HG03469 (cell line): ENCODE measurements at regions not wholly inside any gene's neighbourhood (a gene's known extent, or its start where the extent isn't known, plus 50 kb on each side); places are given as distances from the start of the nearest gene placed in this dataset.
A peak's percentile ranks its signal among the peaks of the same experiment; 100 is the strongest.

ENCODE experiments used
- ATAC-seq: cut with Tn5 transposase; IDR thresholded peaks from one replicate; pipeline ENCODE4 v1.9.1; 2021; ENCODE audit warnings: mild to moderate bottlenecking, moderate library complexity, moderate number of reproducible peaks; ENCODE audit not compliant: unreplicated experiment

DNA sequence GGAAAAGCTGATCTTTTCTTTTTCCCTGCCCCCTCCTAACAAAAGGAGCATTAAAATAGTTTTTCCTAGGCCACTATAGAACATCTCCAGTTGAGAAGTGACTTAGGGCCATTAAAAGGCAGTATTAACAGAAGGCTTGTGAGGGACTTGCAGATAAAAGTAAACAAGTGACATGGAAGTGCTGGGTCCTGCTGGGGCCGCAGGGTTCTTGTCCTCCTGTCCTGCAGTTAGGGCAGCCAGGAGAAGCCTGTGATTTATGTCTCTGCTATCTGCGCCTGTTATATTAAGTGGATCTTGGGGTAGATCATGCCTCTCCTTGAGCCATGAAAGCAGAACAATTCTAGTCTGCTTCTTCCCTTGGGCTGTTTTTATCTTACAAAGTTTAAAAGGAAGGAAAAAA lies 271.4 kb upstream of the C11orf87 start:
- no peak for ATAC-seq

DNA sequence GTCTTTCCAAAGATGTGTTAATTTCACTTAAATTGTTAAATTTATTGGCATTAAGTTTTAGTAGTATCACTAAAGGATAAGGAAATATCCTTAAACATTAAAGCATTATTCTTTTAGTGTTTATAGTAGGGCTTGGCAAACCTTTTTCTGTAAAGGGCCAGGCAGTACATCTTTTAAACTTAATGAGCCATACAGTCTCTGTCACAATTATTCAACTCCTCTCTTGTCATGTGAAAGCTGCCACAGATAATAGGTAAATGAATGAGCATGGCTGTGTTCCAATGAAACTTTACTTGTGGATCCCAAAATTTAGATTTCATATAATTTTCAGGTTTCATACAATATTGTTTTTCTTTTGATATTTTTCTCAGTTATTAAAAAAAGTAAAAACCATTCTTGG lies 268.2 kb upstream of the C11orf87 start:
- ATAC-seq = no peak

DNA sequence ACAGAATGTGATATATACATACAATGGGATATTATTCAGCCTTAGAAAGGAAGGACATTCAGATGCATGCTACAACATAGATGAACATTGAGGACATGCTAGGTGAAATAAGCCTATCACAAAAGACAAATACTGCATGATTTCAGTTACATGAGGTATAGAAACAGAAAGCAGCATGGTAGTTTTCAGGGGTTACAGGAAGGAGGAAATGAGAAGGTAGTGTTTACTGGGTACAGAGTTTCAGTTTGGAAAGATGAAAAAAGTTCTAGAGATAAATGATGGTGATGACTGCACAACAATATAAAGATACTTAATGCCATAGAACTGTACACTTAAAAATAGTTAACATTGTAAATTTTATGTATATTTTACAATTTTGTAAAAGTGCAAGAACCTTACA lies 266.7 kb upstream of the C11orf87 start:
- ATAC-seq = peak; percentile 58

DNA sequence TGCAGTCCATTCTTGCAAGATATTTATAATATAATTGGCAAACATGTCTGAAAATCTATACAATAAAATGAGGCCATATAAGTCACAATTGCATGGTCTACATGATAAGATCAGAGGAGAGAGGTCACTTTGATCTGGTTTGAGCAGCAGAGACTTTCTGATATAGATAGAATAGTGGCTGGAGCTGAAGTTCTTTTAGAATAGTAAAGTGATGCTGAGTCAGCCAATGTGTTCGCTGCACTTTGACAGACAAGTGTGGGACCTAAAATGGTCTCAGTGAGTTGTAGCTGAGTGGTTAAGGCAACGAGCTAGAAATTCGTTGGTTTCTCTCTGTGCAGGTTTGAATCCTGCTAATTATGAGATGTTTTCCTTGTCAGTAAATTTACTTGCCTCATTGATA lies 257.0 kb upstream of the C11orf87 start:
- ATAC-seq = no peak

DNA sequence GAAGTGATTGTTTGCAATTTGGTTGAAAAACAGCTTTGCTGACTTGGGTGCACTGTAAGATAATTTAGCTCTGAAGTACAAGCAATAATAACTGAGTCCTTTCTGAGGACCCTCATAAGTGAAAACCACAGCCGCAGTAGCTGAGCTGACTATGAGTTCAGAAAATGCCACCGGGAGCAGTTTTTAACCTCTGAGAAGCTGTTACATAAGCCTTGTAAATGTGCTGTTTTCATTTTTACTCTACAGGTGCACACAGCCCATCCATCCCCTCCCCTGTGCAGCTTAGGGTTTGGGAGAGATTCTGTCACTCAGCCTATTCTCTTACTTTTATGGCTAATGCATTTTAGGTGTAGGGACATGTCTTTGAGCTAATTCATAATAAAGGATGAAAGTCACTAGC lies 255.5 kb upstream of the C11orf87 start:
- ATAC-seq = no peak

DNA sequence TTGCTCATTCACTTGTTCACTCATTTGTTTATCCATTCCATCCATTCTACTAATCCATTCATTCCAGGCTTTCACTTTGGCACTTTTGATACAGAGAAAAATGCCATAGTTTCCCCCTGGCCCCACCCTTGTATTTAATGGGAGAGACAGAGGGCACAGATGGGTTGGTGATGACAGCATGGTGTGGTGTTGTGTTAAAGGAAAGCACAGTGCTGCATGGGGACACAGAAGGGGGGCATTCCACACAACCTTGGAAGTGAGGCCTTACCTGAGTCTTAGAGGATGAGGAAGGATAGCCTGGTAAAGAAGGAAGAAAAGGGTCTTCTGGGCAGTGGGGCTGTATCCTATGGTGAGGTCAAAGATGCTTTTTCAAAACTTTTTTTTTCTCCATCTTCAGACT lies 248.5 kb upstream of the C11orf87 start:
- ATAC-seq = no peak

DNA sequence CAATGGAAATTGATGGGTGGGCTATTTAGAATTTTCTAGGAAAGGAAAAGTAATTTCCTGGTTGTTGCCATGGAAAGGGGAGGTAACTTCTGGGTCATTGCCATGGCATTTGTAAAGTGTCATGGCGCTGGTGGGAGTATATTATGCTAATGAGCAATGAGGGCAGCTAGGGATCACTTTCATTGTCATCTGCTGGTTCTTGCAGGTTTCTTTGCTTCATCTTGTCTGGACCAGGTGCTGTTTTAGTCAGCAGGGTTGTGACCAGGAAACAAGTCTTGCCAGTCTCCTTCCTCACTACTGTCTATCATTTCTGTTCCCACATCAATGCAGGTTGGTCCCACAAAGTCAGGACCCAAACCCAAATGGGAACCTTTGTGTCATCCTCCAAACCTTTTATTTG lies 237.6 kb upstream of the C11orf87 start:
- ATAC-seq = no peak

DNA sequence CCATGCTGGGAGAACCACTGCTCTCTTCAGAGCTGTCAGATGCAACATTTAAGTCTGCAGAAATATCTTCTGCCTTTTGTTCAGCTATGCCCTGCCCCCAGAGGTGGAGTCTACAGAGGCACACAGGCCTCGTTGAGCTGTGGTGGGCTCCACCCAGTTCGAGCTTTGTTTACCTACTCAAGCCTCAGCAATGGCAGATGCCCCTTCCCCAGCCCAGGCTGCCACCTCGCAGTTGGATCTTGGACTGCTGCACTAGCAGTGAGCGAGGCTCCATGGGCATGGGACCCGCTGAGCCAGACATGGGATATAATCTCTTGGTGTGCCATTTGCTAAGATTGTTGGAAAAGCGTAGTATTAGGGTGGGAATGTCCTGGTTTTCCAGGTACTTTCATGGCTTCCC lies 229.1 kb upstream of the C11orf87 start:
- no peak for ATAC-seq

DNA sequence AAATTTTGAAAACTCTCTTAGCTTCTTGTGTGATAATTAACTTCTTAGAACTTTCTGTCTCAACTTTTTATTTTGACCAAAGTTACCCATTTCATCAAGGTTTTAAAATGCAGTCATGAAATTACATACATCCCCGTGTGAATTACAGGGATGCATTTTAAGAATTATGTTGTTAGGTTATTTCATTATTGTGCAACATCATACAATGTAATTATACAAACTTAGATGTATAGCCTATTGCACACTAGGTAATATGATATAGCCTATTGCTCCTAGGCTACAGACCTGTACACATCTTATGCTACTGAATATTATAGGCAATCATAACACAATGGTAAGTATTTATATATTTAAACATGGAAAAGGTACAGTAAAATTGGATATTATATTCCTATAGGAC lies 228.1 kb upstream of the C11orf87 start:
- ATAC-seq = no peak

DNA sequence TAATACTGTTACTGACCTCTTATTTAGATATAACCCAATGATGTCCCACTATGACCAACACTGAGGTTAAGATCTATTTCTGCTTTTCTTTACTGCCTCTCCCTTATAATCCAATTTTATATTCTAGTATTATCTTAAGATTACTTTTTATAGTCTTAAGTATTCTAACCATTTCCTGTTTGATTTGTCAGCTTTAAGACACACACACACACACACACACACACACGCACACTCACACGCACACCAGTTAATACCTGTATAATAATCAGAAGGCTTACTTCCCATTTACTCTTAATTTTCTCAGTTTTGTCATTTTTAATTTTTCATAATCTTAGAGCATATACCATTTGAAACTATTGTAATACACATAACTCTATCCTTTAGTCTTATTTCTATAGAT lies 226.0 kb upstream of the C11orf87 start:
- no peak for ATAC-seq

DNA sequence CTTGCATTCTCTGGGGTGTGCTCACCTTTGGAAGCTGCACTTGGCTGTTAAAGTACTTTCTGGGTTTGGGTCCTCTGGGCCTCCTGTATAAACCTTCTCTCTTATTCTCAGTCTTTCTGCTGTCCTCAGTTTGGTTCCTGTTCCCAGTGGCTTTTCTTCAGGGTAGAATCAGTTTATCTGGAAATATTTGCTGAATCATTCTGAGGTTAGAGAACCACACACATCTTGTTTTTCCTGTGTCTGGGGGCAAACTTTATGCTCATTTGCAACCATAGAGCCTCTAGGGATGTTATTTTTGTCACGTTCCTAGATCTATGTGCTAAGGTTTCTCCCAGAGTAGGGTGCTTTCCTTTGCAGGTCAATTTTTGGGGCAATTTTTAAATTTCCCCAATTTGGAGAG lies 224.3 kb upstream of the C11orf87 start:
- ATAC-seq = no peak

DNA sequence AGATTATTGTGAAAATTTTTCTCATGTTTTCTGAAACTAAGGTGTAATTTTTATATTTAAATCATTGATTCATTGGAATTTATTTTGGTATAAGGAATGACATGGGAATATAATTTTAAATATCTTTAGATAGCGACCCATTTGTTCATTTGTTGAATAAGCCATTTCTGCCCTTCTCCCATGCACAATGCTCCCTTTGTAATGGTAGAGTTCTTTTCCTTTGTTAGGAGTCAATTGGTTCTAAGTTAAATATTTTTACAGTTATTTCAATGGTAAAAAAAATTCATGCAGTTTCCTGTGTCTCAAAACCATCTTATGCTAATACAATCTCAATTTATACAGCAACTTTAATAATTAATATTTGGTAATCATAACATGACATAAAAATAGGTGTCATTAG lies 218.8 kb upstream of the C11orf87 start:
- no peak for ATAC-seq

DNA sequence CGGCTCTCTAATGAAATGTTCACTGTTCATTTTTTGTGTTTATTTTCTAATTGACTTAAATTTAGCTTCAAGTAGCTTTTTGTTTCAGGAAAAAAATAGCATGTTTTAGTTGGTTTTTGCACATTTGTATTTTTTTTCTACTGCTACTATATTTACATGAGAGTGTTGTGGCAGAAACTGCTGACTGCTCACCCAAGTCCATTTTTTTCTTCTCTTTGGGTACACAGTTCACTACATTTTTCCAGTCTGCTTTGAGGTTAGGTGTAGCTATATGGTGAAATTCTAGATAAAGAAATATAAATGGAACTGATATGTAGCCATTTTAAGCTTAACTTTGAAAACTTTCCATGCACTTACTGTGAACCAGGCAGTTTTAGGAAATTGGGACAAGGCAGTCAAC lies 216.7 kb upstream of the C11orf87 start:
- ATAC-seq = no peak

DNA sequence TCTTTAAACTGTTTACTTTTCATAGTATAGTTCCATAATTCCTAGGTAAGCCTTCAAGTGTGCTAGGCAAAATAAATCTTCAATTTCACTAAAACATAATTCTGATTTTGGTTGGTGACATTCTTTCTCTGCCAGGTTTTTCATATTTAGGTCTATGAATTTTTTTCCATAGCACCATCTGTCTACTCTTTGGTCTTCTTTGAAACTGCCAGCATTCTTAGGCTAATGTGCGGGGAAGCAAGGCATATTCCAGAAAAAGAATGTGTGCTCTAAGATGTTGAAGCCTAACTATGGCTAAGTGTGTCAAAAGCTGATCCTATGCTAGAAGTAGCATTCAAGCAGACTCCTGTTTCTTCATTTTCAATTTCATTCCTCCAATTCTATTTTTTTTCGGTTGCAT lies 213.9 kb upstream of the C11orf87 start:
- no peak for ATAC-seq

DNA sequence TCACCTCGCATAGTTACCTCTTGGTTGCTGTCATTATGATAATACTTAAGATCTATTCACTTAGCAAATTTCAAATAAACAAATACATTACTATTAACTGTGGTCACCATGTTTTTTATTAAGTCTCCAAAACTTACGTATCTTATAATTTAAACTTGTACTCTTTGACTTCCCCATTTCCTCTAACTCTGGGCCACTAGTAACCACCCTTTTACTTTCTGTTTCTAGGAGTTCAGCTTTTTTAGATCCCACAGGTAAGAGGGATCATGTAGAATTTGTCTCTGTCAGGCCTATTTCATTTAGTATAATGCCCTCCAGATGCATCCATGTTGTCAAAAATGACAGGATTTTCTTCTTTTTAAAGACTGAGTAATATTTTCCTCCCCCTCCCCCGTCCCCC lies 212.4 kb upstream of the C11orf87 start:
- ATAC-seq = no peak

DNA sequence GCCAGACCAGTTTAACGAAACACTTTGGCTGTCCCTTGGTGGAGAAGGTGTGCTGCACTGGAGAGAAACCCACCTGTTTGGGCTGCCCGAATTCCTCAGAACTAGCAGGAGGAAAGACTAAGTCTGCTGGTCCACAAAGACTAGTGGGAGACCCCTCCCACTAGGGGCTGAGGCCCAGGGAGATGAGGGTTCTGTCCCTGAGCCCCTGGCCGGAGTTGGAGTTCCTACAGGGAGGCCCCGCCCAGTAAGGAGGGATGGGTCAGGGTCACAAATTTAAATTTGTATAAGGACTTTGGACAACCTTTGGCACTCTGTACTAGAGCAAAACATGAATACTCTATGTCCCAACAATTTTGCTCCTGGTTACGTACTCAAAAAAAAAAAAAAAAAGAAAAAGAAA lies 200.8 kb upstream of the C11orf87 start:
- ATAC-seq = no peak

DNA sequence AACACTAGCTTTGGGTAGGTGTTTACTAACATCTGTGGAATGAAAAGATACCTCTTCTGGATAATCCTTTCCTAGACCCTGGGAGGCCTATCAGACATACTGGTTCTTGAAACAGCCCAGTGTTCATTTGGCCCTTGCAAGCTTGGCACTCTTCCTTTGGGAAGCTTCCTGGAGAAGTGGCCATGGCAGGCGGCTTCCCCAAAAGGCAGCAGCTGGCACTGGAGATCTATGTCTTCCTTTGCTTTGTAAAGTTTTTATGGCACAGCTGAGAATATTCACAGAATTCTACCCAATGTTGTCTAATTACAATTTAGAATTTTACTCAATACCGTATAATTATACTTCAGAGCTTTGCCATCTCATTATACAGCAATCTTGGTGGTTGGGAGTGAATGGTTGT lies 199.2 kb upstream of the C11orf87 start:
- no peak for ATAC-seq

DNA sequence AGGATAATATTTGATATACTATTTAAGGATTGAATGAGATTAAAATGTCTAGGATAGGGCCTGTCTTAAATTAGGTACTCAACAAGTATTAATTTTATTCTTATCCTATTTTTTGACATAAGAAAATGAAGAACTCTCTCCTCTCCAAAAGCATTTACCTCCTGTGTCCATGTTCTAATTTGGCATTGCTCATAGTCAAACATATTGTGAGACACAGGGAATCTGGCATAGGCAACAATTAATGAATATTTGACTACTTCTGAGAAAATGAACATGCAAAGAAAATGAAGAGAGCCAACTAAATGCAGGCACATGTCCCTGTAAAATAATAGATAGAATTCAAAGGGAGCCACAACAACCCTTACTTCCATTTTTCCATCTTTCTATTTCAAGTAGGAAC lies 198.5 kb upstream of the C11orf87 start:
- ATAC-seq = no peak

DNA sequence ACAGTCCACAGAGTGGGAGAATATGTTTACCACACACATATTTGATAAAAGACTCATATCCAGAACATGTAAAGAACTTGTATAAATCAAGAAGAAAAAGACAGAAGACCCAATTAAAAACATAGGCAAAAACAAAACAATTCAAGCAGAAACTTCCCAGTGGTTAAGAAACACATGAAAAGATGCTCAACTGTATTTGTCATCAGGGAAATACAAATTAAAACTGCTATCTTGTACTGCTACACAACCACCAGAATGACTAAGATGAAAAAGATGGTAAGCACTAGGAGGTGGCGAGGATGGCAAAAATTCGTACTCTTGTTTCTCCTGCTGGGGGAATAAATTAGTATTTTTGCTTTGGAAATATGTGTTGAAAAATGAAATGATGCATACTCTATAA lies 192.3 kb upstream of the C11orf87 start:
- ATAC-seq = no peak

DNA sequence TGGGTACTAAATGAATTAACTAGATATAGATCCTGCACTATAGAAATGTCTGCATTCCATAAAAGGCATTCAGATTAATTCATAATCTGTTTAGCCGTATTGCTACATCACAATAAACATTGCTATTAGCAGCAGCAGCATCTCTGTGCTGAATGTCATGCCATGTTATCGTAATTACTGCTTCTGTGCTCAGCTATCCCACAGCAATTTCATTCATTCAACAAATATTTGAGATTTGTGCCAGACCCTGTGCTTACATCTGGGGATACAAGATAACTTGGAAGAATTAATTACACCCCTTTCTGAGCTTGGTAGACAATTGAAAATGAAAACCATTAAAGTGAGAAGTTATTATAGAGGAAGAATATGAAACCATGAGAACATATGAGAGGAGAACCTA lies 185.8 kb upstream of the C11orf87 start:
- ATAC-seq = no peak

DNA sequence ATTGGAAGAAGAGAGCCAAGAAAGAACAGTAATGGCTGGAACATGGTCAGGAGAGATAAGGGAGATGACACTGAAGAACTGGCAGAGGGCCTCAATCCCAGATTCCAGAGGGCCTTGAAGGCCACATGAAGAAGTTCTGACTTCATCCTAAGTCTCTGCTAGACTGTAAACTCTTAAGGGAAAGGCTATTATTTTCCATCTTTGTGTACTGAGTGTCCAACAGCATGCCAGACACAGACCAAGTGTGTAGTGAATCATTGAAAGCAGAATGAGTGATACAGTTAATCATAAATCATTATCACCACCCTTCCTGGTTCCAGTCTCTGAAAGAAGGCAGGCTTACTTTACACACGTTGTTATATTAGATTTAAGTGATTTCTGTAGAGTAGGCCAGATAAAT lies 185.3 kb upstream of the C11orf87 start:
- ATAC-seq = no peak

DNA sequence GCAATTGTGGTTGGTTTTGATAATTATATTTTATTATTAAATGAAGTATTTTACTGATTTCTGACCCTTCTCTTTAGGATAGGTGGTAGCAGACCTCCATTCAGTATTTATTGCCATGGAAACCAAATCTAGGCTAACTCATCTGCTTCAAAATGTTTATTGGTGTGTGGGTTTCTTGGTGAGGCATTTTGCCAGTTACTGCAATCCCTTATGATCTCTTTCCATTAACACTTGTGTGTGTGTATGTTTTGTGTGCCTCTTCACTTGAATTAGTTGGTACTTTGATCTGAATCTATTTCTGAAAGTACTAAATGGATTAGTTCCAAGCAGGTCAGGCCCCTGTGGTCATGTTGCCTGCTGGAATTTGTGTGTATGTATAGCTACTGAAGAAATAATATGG lies 184.4 kb upstream of the C11orf87 start:
- no peak for ATAC-seq

DNA sequence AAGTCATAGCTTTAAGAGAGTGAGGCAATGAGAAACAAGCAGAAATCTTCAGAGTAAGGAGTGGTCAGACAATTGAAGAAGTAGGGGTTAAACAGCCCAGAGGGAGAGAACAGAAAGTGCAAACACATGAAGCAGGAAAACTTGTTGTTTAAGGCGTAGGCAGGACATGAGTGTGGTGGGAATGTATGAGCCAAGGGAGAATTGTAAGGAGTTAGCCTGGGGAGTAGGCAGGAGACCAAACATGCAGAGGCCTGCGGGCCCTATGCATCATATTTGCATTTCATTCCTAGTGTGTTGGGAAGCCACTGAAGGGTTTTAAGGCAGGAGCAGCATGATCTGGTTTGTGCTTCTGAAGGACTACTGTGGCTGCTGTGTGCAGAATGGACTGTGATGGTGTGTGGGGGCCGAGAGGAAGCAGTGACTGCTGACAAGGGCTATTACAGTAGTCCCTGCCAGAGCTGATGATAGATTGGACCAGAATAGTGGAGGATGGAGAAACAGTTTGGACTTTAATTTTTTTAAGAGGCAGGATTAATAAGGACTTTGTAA lies 179.9 kb upstream of the C11orf87 start:
- no peak for ATAC-seq

DNA sequence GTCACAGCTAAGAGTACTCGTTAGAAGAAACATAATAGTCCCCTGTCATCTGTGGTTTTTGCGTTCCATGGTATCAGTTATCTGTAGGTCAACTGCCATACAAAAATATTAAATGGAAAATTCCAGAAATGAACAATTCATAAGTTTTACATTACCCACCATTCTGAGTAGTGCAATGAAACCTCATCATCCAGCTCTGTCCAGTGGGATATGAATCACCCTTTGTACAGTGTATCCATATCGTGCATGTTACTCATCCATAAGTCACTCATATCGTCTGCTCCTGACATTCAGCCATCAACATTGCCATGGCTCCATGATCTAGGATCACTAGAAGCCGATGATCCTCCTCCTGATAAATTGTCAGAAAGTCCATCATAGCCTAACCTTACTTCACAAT lies 174.9 kb upstream of the C11orf87 start:
- no peak for ATAC-seq
